Lung (tissue), 11 donors: ENCODE measurements at regions not wholly inside any gene's neighbourhood (a gene's known extent, or its start where the extent isn't known, plus 50 kb on each side); places are given as distances from the start of the nearest gene placed in this dataset.

Experiments used
- ATAC-seq: fragments of 200-7000 bp; cut with Tn5 transposase; one replicate; pipeline ENCODE4 v1.9.1; 2020; ENCODE audit warnings: moderate number of reproducible peaks; ENCODE audit not compliant: insufficient read depth, low FRiP score
- DNase-seq, 3 donors: peaks; one replicate each; pipeline ENCODE4 v3.0.0-alpha.2; 2013 to 2017
- H3K27ac ChIP-seq, 2 donors: one replicate each; pipeline ENCODE4 v1.5.1; 2013; ENCODE audit warnings: mild to moderate bottlenecking in 2 of 2, moderate library complexity in 2 of 2, control low read depth in 1 of 2, inconsistent platforms in 1 of 2, low read depth in 1 of 2, low read length in 1 of 2
- H3K27me3 ChIP-seq, 3 donors: one replicate each; pipeline ENCODE4 v1.5.1; 2013; ENCODE audit warnings: low read length in 2 of 3; ENCODE audit not compliant: control insufficient read depth in 3 of 3, insufficient read depth in 3 of 3
- H3K36me3 ChIP-seq, 4 donors: one replicate each; pipeline ENCODE4 v1.5.1; 2013; ENCODE audit warnings: low read length in 4 of 4, mild to moderate bottlenecking in 1 of 4, moderate library complexity in 1 of 4; ENCODE audit not compliant: control insufficient read depth in 4 of 4, insufficient read depth in 4 of 4
- H3K4me1 ChIP-seq, 5 donors: one replicate each; pipeline ENCODE4 v1.5.1; 2013; ENCODE audit warnings: low read length in 5 of 5, mild to moderate bottlenecking in 2 of 5, moderate library complexity in 1 of 5; ENCODE audit not compliant: control insufficient read depth in 5 of 5, insufficient read depth in 5 of 5
- H3K4me3 ChIP-seq: one replicate; pipeline ENCODE4 v1.5.1; 2013; ENCODE audit warnings: mild to moderate bottlenecking, control low read depth, moderate library complexity
- H3K9ac ChIP-seq, 2 donors: one replicate each; pipeline ENCODE4 v1.5.1; 2013; ENCODE audit warnings: low read length in 2 of 2, control low read depth in 1 of 2; ENCODE audit not compliant: insufficient read depth in 1 of 2
- H3K9me3 ChIP-seq, 4 donors: one replicate each; pipeline ENCODE4 v1.5.1; 2013; ENCODE audit warnings: low read length in 3 of 4, mild to moderate bottlenecking in 1 of 4, moderate library complexity in 1 of 4; ENCODE audit not compliant: control insufficient read depth in 4 of 4, insufficient read depth in 3 of 4
- whole genome bisulfite sequencing, 2 donors: extraction: QIAGEN DNeasy Blood & Tissue Kit; methylation state at CpG; one replicate each; pipeline ENCODE4 v1.1.7; 2013; 5-methylcytosine and 5-hydroxymethylcytosine counted together
- TF ChIP-seq, protein P1 (sequence below): IDR thresholded peaks from 2 replicates; pipeline ENCODE4 v1.5.1; 2012; ENCODE audit warnings: mild to moderate bottlenecking; ENCODE audit errors: control extremely low read depth, extremely low read depth
- donor health status: control.
- donor health status: control.
- donor health status: Bipolar disorder and iron deficiency.
- donor health status: healthy.
- donor health status: DM: yes; HTN: yes; CAD: no.

DNA sequence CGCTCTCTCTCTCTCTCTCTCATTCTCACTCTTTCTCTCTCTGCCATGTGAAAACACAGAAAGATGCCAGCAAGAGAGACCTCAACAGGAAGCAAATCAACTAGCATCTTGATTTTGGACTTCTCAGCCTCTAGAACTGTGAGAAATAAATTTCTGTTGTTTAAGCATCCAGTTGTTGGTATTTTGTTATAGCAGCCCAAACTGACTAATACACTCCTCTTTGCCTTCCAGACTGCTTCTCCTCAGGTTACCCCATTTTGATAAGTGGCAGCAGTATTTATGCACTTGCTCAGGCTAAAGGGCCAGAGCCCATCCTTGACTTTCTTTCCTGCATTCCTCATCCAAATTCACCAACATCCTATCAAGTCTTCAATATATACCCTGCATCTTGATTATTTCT is 76.6 kb upstream of the NANOGP8 start:
- 97 to 100% methylated on average over 1 of the region's 1 CpG for WGBS, 2 donors

DNA sequence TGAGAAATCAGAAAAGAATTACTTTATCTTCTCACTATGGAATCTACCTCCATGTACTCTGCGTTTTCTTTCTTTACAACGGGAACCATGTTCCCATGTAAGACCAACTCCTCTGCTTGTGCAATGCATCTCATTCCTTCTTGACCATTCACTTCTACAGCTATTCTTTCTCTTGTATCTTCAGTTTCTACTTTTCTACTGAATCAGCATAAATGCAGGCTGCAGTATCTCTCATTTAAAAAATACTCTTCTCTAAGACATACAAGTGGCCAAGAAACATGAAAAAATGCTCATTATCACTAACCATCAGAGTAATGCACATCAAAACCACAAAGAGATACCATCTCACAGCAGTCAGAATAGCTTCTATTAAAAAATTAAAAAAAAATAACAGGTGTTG is 74.1 kb upstream of the NANOGP8 start:
- Histone ChIP-seq H3K9ac (no peak overlapping the region), H3K4me3 (no peak overlapping the region), H3K4me1 (no peaks in the 10 kb centered on the region), H3K36me3 (no peaks in the 10 kb centered on the region), H3K27ac (no peak overlapping the region), H3K9me3 (no peaks in the 10 kb centered on the region), H3K27me3 (no peaks in the 10 kb centered on the region)
- DNase-seq: no peak
- 76 to 97% methylated on average over 2 of the region's 2 CpGs for WGBS, 2 donors
- no peak for ATAC-seq
- TF ChIP-seq, protein P1, sequence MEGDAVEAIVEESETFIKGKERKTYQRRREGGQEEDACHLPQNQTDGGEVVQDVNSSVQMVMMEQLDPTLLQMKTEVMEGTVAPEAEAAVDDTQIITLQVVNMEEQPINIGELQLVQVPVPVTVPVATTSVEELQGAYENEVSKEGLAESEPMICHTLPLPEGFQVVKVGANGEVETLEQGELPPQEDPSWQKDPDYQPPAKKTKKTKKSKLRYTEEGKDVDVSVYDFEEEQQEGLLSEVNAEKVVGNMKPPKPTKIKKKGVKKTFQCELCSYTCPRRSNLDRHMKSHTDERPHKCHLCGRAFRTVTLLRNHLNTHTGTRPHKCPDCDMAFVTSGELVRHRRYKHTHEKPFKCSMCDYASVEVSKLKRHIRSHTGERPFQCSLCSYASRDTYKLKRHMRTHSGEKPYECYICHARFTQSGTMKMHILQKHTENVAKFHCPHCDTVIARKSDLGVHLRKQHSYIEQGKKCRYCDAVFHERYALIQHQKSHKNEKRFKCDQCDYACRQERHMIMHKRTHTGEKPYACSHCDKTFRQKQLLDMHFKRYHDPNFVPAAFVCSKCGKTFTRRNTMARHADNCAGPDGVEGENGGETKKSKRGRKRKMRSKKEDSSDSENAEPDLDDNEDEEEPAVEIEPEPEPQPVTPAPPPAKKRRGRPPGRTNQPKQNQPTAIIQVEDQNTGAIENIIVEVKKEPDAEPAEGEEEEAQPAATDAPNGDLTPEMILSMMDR: no peak

More for the DNA sequence above, 76.6 kb upstream of the NANOGP8 start:
- DNase-seq: no peak
- no peaks in the 10 kb centered on the region for H3K4me1 ChIP-seq
- H3K9ac ChIP-seq: no peak overlapping the region
- H3K9me3 ChIP-seq: no peaks in the 10 kb centered on the region
- TF ChIP-seq, protein P1: no peak
- no peak overlapping the region for H3K4me3 ChIP-seq
- H3K27me3 ChIP-seq: no peaks in the 10 kb centered on the region
- no peaks in the 10 kb centered on the region for H3K36me3 ChIP-seq
- H3K27ac ChIP-seq: no peak overlapping the region
- no peak for ATAC-seq

- no peaks in the 10 kb centered on the region for H3K27me3 ChIP-seq
- H3K36me3 ChIP-seq: no peaks in the 10 kb centered on the region
- 86 to 93% methylated on average over 8 of the region's 8 CpGs for WGBS, 2 donors
- TF ChIP-seq, protein P1: no peak
- no peak overlapping the region for H3K9ac ChIP-seq
- H3K9me3 ChIP-seq: no peaks in the 10 kb centered on the region
- DNase-seq: no peak
- ATAC-seq: no peak
- H3K4me1 ChIP-seq: peaks cover 0 to 18% (median 0%) of the 10 kb centered on the region in 5 donors
- no peak overlapping the region for H3K4me3 ChIP-seq
- no peak overlapping the region for H3K27ac ChIP-seq
Observed at GRCh38 chr15:35151782-35152181, 66.7 kb upstream of the NANOGP8 start.

DNA sequence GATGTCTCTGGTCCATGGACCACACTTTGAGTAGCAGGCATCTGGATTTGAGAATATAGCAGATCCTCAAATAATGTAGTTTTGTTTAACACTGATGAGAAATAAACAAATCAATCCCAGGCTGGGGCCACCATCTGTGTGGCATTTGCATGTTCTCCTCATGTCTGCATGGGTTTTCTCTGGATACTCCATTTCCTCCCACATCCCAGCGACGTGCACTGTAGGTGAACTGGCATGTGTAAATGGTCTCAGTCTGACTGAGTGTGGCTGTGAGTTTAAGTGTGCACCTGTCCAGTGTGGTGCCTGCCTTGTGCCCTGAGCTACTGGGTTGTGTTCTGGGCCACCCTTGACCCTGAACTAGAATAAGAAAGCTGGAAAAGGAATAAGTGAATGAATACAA is 66.3 kb upstream of the NANOGP8 start:
- DNase-seq: no peak
- H3K4me1 ChIP-seq: peaks cover 0 to 18% (median 0%) of the 10 kb centered on the region in 5 donors

More for the DNA sequence above, 66.3 kb upstream of the NANOGP8 start:
- Histone ChIP-seq H3K9me3 (no peaks in the 10 kb centered on the region), H3K9ac (no peak overlapping the region), H3K27me3 (no peaks in the 10 kb centered on the region), H3K27ac (no peak overlapping the region), H3K4me3 (no peak overlapping the region), H3K36me3 (no peaks in the 10 kb centered on the region)
- WGBS, 2 donors: 93 to 98% methylated on average over 2 of the region's 2 CpGs
- TF ChIP-seq, protein P1: no peak
- ATAC-seq: no peak
